ENCODE measurements at regions not wholly inside any gene's neighbourhood (a gene's known extent, or its start where the extent isn't known, plus 50 kb on each side); places are given as distances from the start of the nearest gene placed in this dataset.

GRCh38 chr10:36533861-36534260, 591.5 kb upstream of the ANKRD30A start:
- TF ChIP-seq CTCF (IDR thresholded peaks at IDR 0.05 in 2 of 3, conservative IDR thresholded peaks at IDR 0.05 in 1 of 3; ENCODE audit: borderline replicate concordance in 1 of 3, insufficient read depth in 1 of 3, low read depth in 2 of 3, low read length in 2 of 3) (no peak), POLR2A (IDR thresholded peaks at IDR 0.05; ENCODE audit: borderline replicate concordance, extremely low read depth, insufficient read depth, insufficient read length) (no peak), POLR2AphosphoS5 (IDR thresholded peaks at IDR 0.05; ENCODE audit: low read depth, low read length) (no peak), JUND (IDR thresholded peaks at IDR 0.05) (no peak), EZH2 (IDR thresholded peaks at IDR 0.05) (no peak), FOSL1 (IDR thresholded peaks at IDR 0.05; ENCODE audit: low read depth) (no peak), ATF3 (IDR thresholded peaks at IDR 0.05) (no peak), REST (IDR thresholded peaks at IDR 0.05; ENCODE audit: low read depth) (no peak), SRF (IDR thresholded peaks at IDR 0.05; ENCODE audit: low read depth) (no peak), EGR1 (IDR thresholded peaks at IDR 0.05; ENCODE audit: low read depth) (no peak), SIN3A (IDR thresholded peaks at IDR 0.05; ENCODE audit: low read depth) (no peak)
